ENCODE measurements at regions not wholly inside any gene's neighbourhood (a gene's known extent, or its start where the extent isn't known, plus 50 kb on each side); places are given as distances from the start of the nearest gene placed in this dataset.
A peak's percentile ranks its signal among the peaks of the same experiment; 100 is the strongest.
"Not testable (repeated sequence)": the region's sequence is repeated elsewhere in the genome, so short reads cannot be mapped to it uniquely, and the experiment has no call there.

- ATAC-seq (no peak), DNase-seq (ENCODE audit: low spot score) (no peak)
- intact Hi-C loops (cut with DNase I) = no loop called here
These were observed 118.8 kb upstream of the PDE1A start for GRCh38 chr2:182545420-182546167.

GRCh38 chr2:182548031-182548950 is 121.5 kb upstream of the PDE1A start:
- ATAC-seq (peak; percentile 46), DNase-seq (ENCODE audit: low spot score) (no peak)
- intact Hi-C loops (cut with DNase I) = no loop called here

DNA sequence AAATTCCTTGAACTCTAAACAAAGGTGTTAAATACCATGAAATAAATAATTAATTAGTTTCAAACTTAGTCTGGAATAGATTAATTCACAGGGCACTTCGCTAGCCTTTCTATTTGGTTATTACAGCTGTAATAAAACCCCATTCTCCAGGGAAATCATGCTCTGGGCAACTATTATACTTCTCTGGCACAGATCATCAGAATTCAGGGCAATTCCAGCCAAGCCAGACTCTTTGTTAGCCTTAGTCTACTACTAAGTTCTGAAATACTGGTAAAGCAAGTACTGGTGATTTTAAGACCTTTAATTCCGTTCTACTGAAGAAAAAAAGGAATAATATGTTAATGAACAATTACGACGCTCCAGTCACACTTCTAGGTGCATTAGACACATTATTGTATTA is 123.4 kb upstream of the PDE1A start:
- ATAC-seq = no peak
- DNase-seq (ENCODE audit: low spot score) = no peak
- intact Hi-C loops (cut with DNase I) = no loop called here

- DNase-seq (ENCODE audit: low spot score); intact Hi-C loops (cut with DNase I); ATAC-seq: not testable (repeated sequence)
These were observed 125.4 kb upstream of the PDE1A start for GRCh38 chr2:182552232-182552631.

DNA sequence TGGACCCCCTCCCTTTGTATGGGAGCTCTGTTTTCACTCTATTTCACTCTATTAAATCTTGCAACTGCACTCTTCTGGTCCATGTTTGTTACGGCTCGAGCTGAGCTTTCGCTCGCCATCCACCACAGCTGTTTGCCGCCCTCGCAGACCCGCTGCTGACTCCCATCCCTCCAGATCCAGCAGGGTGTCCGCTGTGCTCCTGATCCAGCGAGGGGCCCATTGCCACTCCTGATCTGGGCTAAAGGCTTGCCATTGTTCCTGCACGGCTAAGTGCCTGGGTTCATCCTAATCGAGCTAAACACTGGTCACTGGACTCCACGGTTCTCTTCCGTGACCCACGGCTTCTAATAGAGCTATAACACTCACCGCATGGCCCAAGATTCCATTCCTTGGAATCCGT is 125.9 kb upstream of the PDE1A start:
- ATAC-seq; DNase-seq (ENCODE audit: low spot score); intact Hi-C loops (cut with DNase I): not testable (repeated sequence)

DNA sequence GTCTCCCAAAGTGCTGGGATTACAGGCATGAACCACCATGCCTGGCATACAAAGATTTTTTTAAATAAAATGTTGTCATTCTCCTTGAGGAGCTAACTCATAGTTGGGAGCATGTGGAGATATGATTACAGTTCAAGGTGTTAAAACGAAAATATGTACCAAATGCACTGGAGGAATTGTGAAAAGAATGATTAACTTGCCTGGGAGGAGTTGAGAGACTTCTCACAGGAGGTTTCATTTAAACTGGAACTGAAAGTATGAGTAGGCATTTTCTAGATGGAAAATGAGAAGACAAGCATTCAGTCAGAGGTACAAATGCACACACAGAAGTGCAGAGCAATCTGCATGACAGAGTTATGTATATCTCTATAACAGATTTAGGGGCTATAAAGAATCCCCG is 126.6 kb upstream of the PDE1A start:
- intact Hi-C loops (cut with DNase I) = no loop called here
- no peak for ATAC-seq
- no peak for DNase-seq (ENCODE audit: low spot score)

DNA sequence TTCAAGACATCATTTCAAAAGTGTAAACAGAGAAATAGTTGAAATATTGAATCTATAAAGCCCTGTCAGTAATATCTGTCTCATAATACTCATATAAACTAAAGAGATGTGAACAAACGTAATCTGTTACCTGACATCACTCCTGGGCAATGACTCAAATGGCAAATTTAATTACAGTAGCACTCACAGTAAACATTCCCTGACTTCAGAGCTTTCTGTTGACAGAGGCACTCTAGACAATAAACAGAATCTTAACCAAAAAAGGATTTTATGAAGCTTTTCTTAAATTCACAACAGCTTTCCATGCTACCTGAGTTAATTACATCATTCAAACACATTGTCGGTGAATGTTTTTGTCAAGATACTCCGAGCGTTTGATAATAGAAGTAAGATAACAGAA is 128.1 kb upstream of the PDE1A start:
- intact Hi-C loops (cut with DNase I) = no loop called here
- DNase-seq (ENCODE audit: low spot score) (no peak), ATAC-seq (no peak)

GRCh38 chr2:182558564-182558963 is 131.7 kb upstream of the PDE1A start:
- no peak for ATAC-seq
- intact Hi-C loops (cut with DNase I) = no loop called here
- no peak for DNase-seq (ENCODE audit: low spot score)

- intact Hi-C loops (cut with DNase I) = no loop called here
- ATAC-seq (no peak), DNase-seq (ENCODE audit: low spot score) (no peak)
These were observed 132.8 kb upstream of the PDE1A start for GRCh38 chr2:182559623-182560022.

GRCh38 chr2:182565911-182566567 is 139.2 kb upstream of the PDE1A start:
- ATAC-seq (no peak), DNase-seq (ENCODE audit: low spot score) (no peak)
- intact Hi-C loops (cut with DNase I) = no loop called here

DNA sequence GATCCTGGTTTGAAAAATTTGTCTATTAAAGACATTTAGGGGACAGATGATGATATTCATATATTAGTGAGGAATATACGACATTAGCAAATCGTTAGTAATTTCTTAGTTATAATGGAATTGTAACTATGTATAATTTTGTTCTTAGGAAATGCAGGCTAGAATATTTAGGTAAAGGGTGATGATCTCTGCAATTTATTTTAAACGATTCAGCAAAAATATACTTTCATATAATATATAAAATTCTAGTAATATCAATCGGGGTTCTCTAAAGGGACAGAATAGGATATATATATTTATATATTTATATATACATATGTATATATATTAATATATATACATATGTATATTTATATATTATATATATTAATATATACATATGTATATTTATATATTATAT is 142.5 kb upstream of the DNAJC10 start:
- no peak for ATAC-seq
- intact Hi-C loops (cut with DNase I) = no loop called here

GRCh38 chr2:182577816-182578215 is 138.2 kb upstream of the DNAJC10 start:
- ATAC-seq = no peak

More for the DNA sequence above, 142.5 kb upstream of the DNAJC10 start:
- DNase-seq (ENCODE audit: low spot score) = no peak

DNA sequence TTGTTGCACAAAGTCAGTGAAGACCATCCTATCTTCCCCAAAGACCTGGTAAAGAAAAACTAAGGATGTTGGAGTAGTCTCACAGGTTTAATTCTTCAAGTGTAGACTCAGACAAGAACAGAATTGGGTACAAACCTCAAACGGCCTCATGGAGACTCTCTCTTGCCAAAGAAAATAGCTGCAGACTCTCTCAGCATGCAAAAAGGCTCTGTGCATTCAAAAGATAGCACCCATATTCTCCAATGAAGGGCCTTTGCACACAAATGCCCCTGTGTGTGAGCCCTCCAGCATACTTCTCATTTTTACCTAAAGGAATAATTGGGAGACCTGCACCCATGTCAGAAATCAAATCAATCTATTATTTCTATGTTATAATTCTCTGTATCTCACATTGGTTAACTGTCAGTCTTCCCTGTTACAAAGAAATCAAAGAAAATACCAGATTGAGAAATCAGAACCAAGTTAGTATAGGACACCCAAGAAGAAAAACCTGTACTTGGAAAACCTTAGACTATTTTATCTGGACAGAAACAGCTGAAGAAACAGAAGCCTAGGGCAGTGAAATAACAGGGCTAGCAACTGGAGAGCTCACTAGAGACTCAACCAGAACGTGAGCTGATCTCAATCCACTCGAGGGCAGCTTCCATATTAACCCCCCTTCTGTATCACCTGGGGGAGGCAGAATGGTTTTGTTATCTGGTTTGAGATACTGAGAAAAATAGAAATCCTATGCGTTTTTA is 134.7 kb upstream of the DNAJC10 start:
- DNase-seq (ENCODE audit: low spot score) = no peak
- ATAC-seq = peak; percentile 28
- intact Hi-C loops (cut with DNase I) = no loop called here

More at GRCh38 chr2:182577816-182578215, 138.2 kb upstream of the DNAJC10 start:
- intact Hi-C loops (cut with DNase I) = no loop called here
- no peak for DNase-seq (ENCODE audit: low spot score)

GRCh38 chr2:182584462-182584861 is 131.6 kb upstream of the DNAJC10 start:
- ATAC-seq (peak; percentile 28), DNase-seq (ENCODE audit: low spot score) (no peak)
- intact Hi-C loops (cut with DNase I) = no loop called here

GRCh38 chr2:182585001-182585400 is 131.1 kb upstream of the DNAJC10 start:
- ATAC-seq (no peak), DNase-seq (ENCODE audit: low spot score) (no peak)
- intact Hi-C loops (cut with DNase I) = no loop called here

- DNase-seq (ENCODE audit: low spot score) (no peak), ATAC-seq (no peak)
- intact Hi-C loops (cut with DNase I) = no loop called here
These were observed 130.6 kb upstream of the DNAJC10 start for GRCh38 chr2:182585430-182585829.

DNA sequence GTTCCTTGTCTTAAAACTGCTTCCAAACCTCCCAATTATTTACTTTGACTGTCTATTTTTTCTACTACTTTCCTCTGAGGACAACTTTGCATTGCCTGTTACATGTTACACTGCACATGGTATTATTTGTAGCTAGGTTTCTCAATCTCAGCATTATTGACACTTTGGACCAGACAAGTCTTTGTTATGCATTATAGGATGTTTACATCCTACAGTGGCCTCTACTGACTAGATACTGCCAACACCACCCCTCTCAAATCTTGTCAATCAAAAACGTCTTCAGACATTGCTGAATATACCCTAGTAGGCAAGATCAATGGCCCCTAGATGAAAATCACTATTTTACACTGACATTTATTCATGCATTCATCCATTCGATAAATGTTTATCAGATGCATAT is 129.6 kb upstream of the DNAJC10 start:
- DNase-seq (ENCODE audit: low spot score) = no peak
- ATAC-seq = no peak
- intact Hi-C loops (cut with DNase I) = no loop called here

- no peak for ATAC-seq
- intact Hi-C loops (cut with DNase I) = no loop called here
These were observed 128.2 kb upstream of the DNAJC10 start for GRCh38 chr2:182587831-182588230.

GRCh38 chr2:182589121-182589520 is 126.9 kb upstream of the DNAJC10 start:
- intact Hi-C loops (cut with DNase I) = no loop called here
- DNase-seq (ENCODE audit: low spot score) = no peak
- no peak for ATAC-seq

More at GRCh38 chr2:182587831-182588230, 128.2 kb upstream of the DNAJC10 start:
- no peak for DNase-seq (ENCODE audit: low spot score)

Data from sciatic nerve (tissue), 2 donors.